Stimulated activated CD8-positive, alpha-beta memory T cell treated with anti-CD3 and anti-CD28 coated beads, Interleukin-12 subunit alpha, Interleukin-12 subunit beta, amount 100 ng/mL, for 24 hours (primary cell): ENCODE measurements at regions not wholly inside any gene's neighbourhood (a gene's known extent, or its start where the extent isn't known, plus 50 kb on each side); places are given as distances from the start of the nearest gene placed in this dataset.
"Not testable (repeated sequence)": the region's sequence is repeated elsewhere in the genome, so short reads cannot be mapped to it uniquely, and the experiment has no call there.

ENCODE experiments used
- DNase-seq: peaks from one replicate; pipeline ENCODE4 v3.0.0-alpha.2; 2020; ENCODE audit errors: extremely low read depth

- no peak for DNase-seq
These were observed 452.0 kb downstream of the DMAC1 start for GRCh38 chr9:7347556-7347955.

DNA sequence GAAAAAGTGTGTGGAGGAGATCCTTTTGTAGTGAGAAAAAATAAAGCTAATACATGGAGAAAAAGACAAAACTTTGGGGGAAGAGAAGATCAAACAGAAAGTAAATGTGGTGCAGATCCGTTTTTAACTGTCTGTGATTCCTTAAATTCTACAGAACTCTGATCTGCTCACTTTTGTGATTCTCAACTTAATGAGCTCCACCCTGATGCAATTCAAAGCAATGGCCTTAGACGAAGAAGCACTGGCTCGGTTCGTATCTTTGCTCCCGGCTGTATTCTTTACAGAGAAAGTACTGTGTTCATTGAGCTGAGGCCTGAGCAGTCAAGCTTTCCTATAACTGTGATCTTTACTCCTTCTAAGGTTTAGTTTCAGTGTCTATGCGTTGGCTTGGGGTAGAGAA lies 453.4 kb downstream of the DMAC1 start:
- no peak for DNase-seq

DNA sequence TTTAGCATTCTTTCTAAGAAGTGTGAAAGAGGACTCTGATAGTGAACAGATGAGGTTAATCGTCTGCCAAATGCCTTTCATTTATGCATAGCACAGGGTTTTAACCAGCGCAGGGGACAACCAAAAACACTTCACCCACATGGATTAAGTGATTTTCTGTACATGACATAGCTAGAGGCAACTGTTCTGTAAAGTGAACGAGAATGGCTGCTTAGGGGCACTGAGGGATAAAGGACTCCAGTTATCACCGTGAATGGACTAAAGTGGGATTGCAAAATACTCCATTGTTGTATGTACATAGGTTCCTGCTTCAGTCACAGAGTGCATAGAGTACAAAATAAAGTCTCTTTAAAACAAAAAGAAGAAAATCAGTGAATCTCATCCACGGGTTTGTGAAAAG lies 456.8 kb downstream of the DMAC1 start:
- no peak for DNase-seq

GRCh38 chr9:7342229-7342628 lies 457.3 kb downstream of the DMAC1 start:
- DNase-seq, result no peak

GRCh38 chr9:7341571-7341970 lies 458.0 kb downstream of the DMAC1 start:
- DNase-seq, result no peak

DNA sequence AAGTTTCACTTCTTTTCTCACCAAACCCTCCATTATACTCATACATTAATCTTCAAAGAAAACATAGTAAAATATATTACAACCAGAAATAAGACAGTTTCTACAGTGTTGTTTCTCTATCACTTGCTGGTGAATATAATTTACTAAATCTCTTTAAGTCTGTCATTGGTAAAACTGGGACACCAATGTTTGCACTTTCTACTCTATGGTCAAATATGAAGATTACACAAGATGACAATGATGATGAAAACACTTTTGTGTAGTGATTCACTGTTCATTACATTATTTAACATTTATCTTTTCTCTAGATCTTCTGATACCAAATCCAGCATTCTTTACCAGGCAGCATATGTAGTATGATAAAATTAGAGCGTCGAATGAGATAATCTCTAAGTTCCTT lies 459.1 kb downstream of the DMAC1 start:
- no peak for DNase-seq

GRCh38 chr9:7338586-7339281 lies 460.8 kb downstream of the DMAC1 start:
- DNase-seq, result no peak

DNA sequence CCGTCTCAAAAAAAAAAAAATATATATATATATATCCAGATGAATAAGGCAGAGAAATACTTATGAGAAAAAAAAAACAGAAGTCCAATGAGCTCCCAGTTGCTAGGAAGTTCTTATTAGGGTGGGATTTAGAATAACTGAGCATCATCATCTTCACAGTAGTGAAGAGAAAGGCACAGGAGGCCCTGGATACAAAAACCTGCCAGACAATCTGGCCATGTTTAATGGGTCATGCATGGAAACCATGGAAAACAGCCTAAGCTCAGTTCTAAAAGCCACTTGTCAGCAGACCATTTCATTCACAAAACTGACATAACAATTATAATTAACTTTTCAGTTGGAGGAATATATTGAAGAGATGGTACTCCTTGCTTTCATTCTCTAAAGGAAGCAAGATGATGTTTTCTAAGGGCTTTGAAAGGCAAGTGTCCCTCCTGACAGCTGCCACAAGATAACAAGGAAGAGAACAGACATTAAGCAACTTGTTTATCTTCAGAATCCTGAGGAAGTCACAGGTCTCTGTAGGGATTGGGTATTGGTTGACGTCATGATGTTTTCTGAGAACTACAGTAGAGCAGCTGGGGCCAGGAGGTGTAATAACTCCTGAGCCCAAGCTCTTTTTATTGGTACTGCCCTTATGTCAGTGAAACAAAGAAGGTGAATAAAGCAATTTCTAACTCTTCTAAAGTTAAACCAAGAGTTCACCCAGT lies 463.1 kb downstream of the DMAC1 start:
- DNase-seq, result no peak

- DNase-seq, result no peak
These were observed 465.9 kb downstream of the DMAC1 start for GRCh38 chr9:7333719-7334118.

GRCh38 chr9:7332780-7333179 lies 466.8 kb downstream of the DMAC1 start:
- DNase-seq, result no peak

DNA sequence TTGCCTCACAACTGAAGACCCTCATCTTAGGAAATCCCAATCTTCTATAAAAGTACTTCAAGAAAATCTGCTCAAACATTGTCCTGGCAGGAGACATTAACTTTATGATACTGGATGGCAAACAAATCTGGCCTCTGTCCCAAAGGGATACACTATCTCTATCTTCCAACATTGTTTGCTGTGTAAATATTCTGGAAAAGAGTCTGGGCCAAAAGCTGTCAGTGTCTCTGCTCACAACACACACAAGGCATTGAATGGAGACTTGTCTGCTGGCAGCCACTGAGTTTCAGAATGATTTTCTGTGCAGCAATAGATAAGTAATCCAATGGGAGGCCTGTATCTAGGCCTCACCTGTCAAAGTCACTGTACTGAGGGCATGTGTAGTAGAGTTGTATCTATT lies 471.1 kb downstream of the DMAC1 start:
- DNase-seq, result no peak

DNA sequence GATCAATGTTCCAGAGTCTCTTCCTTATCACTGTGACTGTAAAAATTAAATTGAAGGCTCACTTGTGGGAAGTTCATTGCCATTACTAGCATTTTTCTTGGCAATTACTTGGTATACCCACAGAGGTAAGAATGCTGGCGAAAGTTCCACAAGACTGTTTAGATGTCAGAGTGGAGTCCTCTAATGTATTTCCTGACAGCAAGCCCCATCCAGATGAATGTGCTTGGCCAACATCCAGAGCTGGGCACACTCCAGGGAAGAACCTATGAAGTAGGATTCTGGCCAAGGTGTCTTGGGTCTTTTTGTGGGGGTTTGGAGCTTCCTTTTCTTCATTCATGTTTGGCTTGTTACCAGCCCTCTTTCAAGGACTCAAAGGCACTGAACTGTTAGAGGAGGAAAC lies 473.6 kb downstream of the DMAC1 start:
- DNase-seq, result no peak

DNA sequence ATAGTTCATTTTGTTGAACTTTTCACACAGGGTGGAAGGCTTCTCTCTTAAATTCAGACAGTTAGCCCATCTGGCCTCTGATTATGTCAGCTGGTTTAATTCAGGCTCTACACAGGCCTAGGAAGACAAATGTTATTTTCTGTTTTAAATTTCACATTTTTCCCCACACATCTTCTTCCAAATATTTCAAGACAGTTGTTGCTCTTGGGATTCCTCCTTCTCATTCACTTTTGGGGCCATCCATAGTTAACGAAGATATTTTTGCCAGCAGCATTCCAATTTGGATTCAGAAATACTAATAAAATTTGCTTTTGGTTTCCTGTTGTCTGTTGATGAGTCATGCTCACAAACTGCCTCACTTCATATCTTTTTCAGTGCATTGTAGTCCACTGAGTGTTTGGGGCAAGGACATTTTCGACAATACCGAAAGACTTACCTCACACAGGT lies 475.4 kb downstream of the DMAC1 start:
- DNase-seq, result no peak

DNA sequence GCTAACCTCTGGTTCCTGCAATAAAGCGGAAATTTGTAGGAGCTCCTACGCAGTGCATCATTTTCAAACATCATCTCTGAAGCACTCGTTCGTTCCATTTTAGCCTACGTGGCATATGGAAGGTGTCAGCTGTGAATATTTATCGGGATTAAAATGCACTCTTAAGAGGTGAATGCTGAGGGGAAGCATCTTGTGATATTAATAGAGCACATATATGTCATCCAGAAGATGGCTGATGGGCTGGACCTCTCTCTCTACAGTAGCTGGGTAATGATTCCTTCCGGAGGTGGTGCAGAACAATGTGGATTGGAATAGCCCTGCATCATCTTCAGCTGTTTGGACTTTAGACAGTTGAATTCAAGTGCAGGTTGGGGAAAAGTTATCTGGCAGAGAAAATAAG lies 478.7 kb downstream of the DMAC1 start:
- DNase-seq, result no peak

- DNase-seq, result no peak
These were observed 479.4 kb downstream of the DMAC1 start for GRCh38 chr9:7320139-7320538.

- no peak for DNase-seq
These were observed 480.7 kb downstream of the DMAC1 start for GRCh38 chr9:7318920-7319319.

GRCh38 chr9:7316967-7317366 lies 482.6 kb downstream of the DMAC1 start:
- no peak for DNase-seq

GRCh38 chr9:7316166-7316795 lies 483.3 kb downstream of the DMAC1 start:
- DNase-seq, result no peak

- no peak for DNase-seq
These were observed 483.8 kb downstream of the DMAC1 start for GRCh38 chr9:7315746-7316145.

DNA sequence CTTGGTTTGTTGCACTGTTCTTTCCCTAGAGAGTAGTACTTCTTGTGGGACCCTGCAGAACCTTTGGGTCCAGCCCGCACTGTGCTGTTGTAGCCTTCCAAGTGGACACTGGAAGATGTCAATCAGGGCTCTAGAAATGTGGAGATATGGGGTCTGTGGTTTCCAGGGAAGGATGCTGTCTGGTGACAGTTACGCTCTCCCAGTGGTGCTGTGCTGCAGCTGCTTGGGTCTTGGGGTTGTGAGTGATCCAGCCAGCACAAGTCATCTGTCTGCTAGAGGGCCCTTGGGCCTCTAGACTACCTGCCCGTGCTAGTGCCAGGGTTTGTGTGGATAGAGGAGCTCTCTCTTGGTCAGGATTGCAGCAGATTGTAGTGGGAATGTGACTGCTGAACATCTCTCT lies 484.5 kb downstream of the DMAC1 start:
- no peak for DNase-seq

- DNase-seq, result no peak
These were observed 486.2 kb downstream of the DMAC1 start for GRCh38 chr9:7313389-7313788.

- DNase-seq, result not testable (repeated sequence)
These were observed 490.5 kb downstream of the DMAC1 start for GRCh38 chr9:7309051-7309450.

DNA sequence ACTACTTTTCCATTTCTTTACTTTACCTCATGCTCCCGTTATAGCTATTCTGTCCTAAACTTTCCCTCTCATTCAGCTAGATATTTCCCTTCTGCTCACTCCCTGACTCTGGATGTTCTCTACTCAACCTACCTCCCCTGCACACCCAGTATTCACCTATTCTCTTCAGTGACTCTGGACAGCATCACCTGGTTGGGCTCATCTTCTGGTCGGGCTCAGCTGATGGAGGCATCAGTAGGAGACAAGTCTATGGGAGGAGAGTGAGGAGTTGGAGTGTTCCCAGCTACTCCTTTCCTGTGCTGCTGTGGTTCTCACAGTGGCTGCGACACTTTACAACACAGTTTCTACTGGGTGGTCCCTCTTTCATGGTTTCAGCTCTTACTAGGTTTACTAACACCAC lies 493.9 kb downstream of the DMAC1 start:
- no peak for DNase-seq
